HG02884 (cell line): ENCODE measurements at regions not wholly inside any gene's neighbourhood (a gene's known extent, or its start where the extent isn't known, plus 50 kb on each side); places are given as distances from the start of the nearest gene placed in this dataset.
"Not testable (repeated sequence)": the region's sequence is repeated elsewhere in the genome, so short reads cannot be mapped to it uniquely, and the experiment has no call there.

Experiments
- ATAC-seq: cut with Tn5 transposase; IDR thresholded peaks from one replicate; pipeline ENCODE4 v1.9.1; 2021; ENCODE audit warnings: mild to moderate bottlenecking, moderate library complexity; ENCODE audit not compliant: unreplicated experiment

- peak; percentile 60 for ATAC-seq
Observed at GRCh38 chr21:8194042-8194441, 2327.3 kb upstream of the TPTE start.

DNA sequence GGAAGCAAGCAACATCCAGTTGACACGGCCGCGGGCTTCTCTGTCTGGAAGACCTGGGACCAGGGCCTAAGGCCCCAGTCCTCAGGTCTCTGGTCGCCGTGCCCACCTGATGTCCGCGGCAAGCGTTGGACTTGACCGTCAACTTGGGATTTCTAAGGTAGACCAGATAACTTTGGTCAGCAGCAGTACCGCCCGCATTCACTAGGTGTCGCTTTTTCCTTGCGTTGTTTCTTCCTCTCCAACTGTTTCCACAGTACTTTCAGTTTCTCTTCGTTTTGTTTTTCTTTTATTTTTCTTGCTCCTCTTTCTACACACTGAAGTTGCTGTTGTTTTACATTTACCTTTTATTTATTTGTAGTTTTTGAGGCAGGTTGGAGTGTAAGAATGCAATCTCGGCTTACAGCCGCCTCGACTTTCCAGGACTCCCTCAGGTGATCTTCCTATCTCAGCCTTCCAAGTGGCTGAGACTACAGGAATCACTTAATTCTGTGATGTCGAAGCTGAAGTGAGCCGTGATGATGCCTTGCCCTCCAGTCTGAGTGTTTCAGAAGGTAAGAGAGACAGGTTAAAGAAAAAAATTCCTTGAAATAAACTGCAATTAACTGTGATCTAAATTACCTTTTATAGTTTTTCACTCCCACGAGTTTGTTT, 2323.9 kb upstream of the TPTE start:
- ATAC-seq: peak; percentile 41

DNA sequence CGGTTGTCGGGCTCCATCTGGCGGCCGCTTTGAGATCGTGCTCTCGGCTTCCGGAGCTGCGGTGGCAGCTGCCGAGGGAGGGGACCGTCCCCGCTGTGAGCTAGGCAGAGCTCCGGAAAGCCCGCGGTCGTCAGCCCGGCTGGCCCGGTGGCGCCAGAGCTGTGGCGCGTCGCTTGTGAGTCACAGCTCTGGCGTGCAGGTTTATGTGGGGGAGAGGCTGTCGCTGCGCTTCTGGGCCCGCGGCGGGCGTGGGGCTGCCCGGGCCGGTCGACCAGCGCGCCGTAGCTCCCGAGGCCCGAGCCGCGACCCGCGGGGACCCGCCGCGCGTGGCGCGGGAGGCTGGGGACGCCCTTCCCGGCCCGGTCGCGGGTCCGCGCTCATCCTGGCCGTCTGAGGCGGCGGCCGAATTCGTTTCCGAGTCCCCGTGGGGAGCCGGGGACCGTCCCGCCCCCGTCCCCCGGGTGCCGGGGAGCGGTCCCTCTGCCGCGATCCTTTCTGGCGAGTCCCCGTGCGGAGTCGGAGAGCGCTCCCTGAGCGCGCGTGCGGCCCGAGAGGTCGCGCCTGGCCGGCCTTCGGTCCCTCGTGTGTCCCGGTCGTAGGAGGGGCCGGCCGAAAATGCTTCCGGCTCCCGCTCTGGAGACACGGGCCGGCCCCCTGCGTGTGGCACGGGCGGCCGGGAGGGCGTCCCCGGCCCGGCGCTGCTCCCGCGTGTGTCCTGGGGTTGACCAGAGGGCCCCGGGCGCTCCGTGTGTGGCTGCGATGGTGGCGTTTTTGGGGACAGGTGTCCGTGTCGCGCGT, 2316.1 kb upstream of the TPTE start:
- ATAC-seq: not testable (repeated sequence)

DNA sequence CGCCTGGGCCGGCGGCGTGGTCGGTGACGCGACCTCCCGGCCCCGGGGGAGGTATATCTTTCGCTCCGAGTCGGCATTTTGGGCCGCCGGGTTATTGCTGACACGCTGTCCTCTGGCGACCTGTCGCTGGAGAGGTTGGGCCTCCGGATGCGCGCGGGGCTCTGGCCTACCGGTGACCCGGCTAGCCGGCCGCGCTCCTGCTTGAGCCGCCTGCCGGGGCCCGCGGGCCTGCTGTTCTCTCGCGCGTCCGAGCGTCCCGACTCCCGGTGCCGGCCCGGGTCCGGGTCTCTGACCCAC, 2315.5 kb upstream of the TPTE start:
- ATAC-seq: not testable (repeated sequence)

GRCh38 chr21:8212986-8213550, 2308.3 kb upstream of the TPTE start:
- ATAC-seq: not testable (repeated sequence)

GRCh38 chr21:8214539-8214938, 2306.8 kb upstream of the TPTE start:
- not testable (repeated sequence) for ATAC-seq

DNA sequence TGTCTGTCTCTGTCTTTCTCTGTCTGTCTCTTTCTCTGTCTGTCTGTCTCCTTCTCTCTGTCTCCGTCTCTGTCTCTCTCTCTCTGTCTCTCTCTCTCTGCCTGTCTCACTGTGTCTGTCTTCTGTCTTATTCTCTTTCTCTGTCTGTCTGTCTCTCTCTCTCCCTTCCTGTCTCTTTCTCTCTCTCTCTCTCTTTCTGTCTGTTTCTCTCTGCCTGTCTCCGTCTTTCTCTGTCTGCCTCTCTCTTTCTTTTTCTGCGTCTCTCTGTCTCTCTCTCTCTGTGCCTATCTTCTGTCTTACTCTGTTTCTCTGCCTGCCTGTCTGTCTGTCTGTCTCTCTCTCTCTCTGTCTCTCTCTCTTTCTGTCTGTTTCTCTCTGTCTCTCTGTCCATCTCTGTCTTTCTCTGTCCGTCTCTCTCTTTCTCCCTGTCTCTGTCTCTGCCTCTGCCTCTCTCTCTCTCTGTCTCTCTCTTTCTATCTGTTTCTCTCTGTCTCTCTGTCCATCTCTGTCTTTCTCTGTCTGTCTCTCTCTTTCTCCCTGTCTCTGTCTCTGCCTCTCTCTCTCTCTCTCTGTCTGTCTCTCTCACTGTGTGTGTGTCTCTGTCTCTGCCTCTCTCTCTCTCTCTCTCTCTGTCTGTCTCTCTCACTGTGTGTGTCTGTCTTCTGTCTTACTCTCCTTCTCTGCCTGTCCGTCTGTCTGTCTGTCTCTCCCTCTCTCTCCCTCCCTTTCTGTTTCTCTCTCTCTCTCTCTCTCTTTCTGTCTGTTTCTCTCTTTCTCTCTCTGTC, 2291.8 kb upstream of the TPTE start:
- not testable (repeated sequence) for ATAC-seq

DNA sequence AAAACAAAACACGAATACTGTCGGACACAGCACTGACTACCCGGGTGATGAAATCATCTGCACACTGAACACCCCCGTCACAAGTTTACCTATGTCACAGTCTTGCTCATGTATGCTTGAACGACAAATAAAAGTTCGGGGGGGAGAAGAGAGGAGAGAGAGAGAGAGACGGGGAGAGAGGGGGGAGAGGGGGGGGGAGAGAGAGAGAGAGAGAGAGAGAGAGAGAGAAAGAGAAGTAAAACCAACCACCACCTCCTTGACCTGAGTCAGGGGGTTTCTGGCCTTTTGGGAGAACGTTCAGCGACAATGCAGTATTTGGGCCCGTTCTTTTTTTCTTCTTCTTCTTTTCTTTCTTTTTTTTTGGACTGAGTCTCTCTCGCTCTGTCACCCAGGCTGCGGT, 2290.1 kb upstream of the TPTE start:
- ATAC-seq: not testable (repeated sequence)

- not testable (repeated sequence) for ATAC-seq
Observed at GRCh38 chr21:8233000-8233399, 2288.4 kb upstream of the TPTE start.

DNA sequence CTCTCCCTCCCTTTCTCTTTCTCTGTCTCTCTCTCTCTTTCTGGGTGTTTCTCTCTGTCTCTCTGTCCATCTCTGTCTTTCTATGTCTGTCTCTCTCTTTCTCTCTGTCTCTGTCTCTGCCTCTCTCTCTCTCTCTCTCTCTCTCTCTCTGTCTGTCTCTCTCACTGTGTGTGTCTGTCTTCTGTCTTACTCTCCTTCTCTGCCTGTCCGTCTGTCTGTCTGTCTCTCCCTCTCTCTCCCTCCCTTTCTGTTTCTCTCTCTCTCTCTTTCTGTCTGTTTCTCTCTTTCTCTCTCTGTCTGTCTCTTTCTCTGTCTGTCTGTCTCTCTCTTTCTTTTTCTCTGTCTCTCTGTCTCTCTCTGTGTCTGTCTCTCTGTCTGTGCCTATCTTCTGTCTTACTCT, 2287.3 kb upstream of the TPTE start:
- not testable (repeated sequence) for ATAC-seq

DNA sequence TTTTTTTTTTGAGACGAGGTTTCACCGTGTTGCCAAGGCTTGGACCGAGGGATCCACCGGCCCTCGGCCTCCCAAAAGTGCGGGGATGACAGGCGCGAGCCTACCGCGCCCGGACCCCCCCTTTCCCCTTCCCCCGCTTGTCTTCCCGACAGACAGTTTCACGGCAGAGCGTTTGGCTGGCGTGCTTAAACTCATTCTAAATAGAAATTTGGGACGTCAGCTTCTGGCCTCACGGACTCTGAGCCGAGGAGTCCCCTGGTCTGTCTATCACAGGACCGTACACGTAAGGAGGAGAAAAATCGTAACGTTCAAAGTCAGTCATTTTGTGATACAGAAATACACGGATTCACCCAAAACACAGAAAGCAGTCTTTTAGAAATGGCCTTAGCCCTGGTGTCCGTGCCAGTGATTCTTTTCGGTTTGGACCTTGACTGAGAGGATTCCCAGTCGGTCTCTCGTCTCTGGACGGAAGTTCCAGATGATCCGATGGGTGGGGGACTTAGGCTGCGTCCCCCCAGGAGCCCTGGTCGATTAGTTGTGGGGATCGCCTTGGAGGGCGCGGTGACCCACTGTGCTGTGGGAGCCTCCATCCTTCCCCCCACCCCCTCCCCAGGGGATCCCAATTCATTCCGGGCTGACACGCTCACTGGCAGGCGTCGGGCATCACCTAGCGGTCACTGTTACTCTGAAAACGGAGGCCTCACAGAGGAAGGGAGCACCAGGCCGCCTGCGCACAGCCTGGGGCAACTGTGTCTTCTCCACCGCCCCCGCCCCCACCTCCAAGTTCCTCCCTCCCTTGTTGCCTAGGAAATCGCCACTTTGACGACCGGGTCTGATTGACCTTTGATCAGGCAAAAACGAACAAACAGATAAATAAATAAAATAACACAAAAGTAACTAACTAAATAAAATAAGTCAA, 2276.4 kb upstream of the TPTE start:
- peak; percentile 35 for ATAC-seq

DNA sequence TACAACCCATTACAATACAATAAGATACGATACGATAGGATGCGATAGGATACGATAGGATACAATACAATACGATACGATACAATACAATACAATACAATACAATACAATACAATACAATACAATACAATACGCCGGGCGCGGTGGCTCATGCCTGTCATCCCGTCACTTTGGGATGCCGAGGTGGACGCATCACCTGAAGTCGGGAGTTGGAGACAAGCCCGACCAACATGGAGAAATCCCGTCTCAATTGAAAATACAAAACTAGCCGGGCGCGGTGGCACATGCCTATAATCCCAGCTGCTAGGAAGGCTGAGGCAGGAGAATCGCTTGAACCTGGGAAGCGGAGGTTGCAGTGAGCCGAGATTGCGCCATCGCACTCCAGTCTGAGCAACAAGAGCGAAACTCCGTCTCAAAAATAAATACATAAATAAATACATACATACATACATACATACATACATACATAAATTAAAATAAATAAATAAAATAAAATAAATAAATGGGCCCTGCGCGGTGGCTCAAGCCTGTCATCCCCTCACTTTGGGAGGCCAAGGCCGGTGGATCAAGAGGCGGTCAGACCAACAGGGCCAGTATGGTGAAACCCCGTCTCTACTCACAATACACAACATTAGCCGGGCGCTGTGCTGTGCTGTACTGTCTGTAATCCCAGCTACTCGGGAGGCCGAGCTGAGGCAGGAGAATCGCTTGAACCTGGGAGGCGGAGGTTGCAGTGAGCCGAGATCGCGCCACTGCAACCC, 2275.6 kb upstream of the TPTE start:
- ATAC-seq: peak; percentile 62

DNA sequence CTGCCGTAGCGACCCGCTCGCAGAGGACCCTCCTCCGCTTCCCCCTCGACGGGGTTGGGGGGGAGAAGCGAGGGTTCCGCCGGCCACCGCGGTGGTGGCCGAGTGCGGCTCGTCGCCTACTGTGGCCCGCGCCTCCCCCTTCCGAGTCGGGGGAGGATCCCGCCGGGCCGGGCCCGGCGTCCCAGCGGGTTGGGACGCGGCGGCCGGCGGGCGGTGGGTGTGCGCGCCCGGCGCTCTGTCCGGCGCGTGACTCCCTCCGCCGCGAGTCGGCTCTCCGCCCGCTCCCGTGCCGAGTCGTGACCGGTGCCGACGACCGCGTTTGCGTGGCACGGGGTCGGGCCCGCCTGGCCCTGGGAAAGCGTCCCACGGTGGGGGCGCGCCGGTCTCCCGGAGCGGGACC, 2269.7 kb upstream of the TPTE start:
- not testable (repeated sequence) for ATAC-seq

GRCh38 chr21:8255094-8255493, 2266.3 kb upstream of the TPTE start:
- ATAC-seq: not testable (repeated sequence)

GRCh38 chr21:8257083-8257799, 2264.1 kb upstream of the TPTE start:
- not testable (repeated sequence) for ATAC-seq

DNA sequence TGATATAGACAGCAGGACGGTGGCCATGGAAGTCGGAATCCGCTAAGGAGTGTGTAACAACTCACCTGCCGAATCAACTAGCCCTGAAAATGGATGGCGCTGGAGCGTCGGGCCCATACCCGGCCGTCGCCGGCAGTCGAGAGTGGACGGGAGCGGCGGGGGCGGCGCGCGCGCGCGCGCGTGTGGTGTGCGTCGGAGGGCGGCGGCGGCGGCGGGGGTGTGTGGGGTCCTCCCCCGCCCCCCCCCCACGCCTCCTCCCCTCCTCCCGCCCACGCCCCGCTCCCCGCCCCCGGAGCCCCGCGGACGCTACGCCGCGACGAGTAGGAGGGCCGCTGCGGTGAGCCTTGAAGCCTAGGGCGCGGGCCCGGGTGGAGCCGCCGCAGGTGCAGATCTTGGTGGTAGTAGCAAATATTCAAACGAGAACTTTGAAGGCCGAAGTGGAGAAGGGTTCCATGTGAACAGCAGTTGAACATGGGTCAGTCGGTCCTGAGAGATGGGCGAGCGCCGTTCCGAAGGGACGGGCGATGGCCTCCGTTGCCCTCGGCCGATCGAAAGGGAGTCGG, 2261.2 kb upstream of the TPTE start:
- not testable (repeated sequence) for ATAC-seq
